ENCODE measurements at regions not wholly inside any gene's neighbourhood (a gene's known extent, or its start where the extent isn't known, plus 50 kb on each side); places are given as distances from the start of the nearest gene placed in this dataset.
"Not testable (repeated sequence)": the region's sequence is repeated elsewhere in the genome, so short reads cannot be mapped to it uniquely, and the experiment has no call there.

- DNase-seq: no peak
These were observed 1016.1 kb downstream of the CDY1 start for GRCh38 chrY:26638063-26638462.

- DNase-seq: not testable (repeated sequence)
These were observed 1023.9 kb downstream of the CDY1 start for GRCh38 chrY:26645856-26646255.

DNA sequence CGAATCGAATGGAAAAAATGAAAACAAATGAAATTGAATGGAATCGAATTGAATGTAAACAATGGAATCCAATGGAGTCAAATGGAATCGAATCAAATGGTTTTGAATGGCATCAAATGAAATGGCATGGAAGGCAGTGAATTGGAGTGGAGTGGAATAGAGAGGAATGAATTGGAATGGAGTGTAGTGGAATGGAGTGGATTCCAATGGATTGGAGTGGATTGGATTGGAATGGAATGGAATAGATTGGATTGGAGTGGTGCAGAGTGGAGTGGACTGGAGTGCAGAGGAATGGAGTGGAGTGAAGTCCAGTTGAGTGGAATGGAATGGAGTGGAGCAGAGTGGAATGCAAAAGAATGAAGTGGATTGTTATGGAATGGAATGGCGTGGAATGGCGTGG lies 1026.3 kb downstream of the CDY1 start:
- not testable (repeated sequence) for DNase-seq

DNA sequence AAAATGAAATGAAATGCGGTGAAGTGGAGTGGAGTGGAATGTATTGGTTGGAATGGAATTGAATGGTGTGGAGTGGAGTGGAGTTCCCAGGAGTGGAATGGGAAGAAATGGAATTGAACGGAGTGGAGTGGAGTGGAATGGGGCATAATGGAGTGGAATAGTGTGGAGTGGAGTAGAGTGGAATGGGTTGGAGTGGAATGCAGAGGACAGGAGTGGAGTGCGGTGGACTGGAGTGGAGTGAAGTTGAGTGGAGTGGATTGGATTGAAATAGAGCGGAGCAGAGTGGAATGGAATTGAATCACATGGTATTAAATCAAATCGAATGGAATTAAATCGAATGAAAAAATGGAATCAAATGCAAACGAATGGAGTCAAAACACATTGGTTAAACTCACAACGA lies 1042.3 kb downstream of the CDY1 start:
- not testable (repeated sequence) for DNase-seq

DNA sequence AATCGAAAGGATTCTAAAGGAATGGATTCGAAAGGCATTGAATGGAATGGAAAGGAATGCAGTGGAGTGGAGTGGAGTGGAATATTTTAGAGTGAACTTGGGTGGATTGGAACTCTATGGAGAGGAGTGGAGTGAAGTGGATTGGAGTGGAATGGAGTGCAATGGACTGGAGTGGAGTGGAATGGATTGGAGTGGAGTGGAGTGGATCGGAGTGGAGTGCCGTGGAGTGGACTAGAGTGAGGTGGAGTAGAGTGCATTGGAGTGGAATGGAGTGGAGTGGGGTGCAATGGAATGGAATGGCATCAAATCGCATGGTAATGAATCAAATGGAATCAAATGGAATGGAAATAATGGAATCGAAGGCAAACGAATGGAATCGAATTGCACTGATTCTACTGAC lies 1044.8 kb downstream of the CDY1 start:
- DNase-seq: not testable (repeated sequence)

DNA sequence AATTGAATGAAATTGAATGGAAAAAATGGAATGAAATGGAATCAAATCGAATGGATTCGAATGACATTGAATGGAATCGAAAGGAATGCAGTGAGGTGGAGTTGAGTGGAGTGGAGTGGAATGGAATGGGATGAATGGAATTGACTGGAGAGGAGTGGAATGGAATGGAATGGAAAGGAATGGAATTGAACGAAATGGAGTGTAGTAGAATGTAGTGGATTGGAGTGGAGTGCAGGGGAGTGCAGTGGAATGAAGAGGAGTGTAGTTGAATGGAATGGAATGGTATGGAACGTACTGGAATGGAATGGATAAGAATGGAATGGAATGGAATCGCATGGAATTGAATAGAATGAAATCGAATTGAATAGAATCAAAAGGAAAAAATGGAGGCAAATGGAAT lies 1047.3 kb downstream of the CDY1 start:
- DNase-seq: not testable (repeated sequence)

GRCh38 chrY:26670360-26670871 lies 1048.5 kb downstream of the CDY1 start:
- peak; percentile 21 for DNase-seq

- DNase-seq: peak; percentile 37
These were observed 1049.3 kb downstream of the CDY1 start for GRCh38 chrY:26670881-26671879.
